Astrocyte of the spinal cord (primary cell): ENCODE measurements at regions not wholly inside any gene's neighbourhood (a gene's known extent, or its start where the extent isn't known, plus 50 kb on each side); places are given as distances from the start of the nearest gene placed in this dataset.
"Not testable (repeated sequence)": the region's sequence is repeated elsewhere in the genome, so short reads cannot be mapped to it uniquely, and the experiment has no call there.

Experiments used
- DNase-seq: peaks from one replicate; pipeline ENCODE4 v3.0.0; 2011; ENCODE audit warnings: low read depth, low spot score
- H3K4me3 ChIP-seq: 2 replicates; pipeline ENCODE4 v1.5.1; 2011; ENCODE audit warnings: low read depth, mild to moderate bottlenecking, low read length, moderate library complexity
- CTCF ChIP-seq: IDR thresholded peaks from 2 replicates; pipeline ENCODE4 v1.5.1; 2012; ENCODE audit warnings: low read depth, mild to moderate bottlenecking, low read length, inconsistent platforms
- in situ Hi-C: cut with HindIII; loops from 2 replicates; pipeline ENCODE4 v1.10.0; 2017; ENCODE audit warnings: low sequenced_read_pairs

GRCh38 chr12:102299731-102300130 is 102.1 kb upstream of the PMCH start:
- DNase-seq, result no peak
- no peak for TF ChIP-seq CTCF
- in situ Hi-C loops, result no loop called here
- H3K4me3 ChIP-seq, result no peak overlapping the region

GRCh38 chr12:102298022-102298421 is 100.4 kb upstream of the PMCH start:
- no peak overlapping the region for H3K4me3 ChIP-seq
- in situ Hi-C loops, result no loop called here
- no peak for DNase-seq
- no peak for TF ChIP-seq CTCF

- no peak for DNase-seq
- no peak for TF ChIP-seq CTCF
- no peak overlapping the region for H3K4me3 ChIP-seq
- in situ Hi-C loops, result no loop called here
Observed at GRCh38 chr12:102297412-102297811, 99.8 kb upstream of the PMCH start.

- in situ Hi-C loops, result no loop called here
Observed at GRCh38 chr12:102294568-102294967, 96.9 kb upstream of the PMCH start.

GRCh38 chr12:102291498-102292440 is 94.1 kb upstream of the PMCH start:
- DNase-seq, H3K4me3 ChIP-seq, in situ Hi-C loops: not testable (repeated sequence)

More at GRCh38 chr12:102294568-102294967, 96.9 kb upstream of the PMCH start:
- no peak for TF ChIP-seq CTCF
- H3K4me3 ChIP-seq, result no peak overlapping the region
- no peak for DNase-seq

- in situ Hi-C loops, DNase-seq, H3K4me3 ChIP-seq: not testable (repeated sequence)
Observed at GRCh38 chr12:102289702-102290101, 92.1 kb upstream of the PMCH start.

GRCh38 chr12:102281231-102281630 is 83.6 kb upstream of the PMCH start:
- no peak overlapping the region for H3K4me3 ChIP-seq

GRCh38 chr12:102255687-102256086 is 58.1 kb upstream of the PMCH start:
- DNase-seq, in situ Hi-C loops, H3K4me3 ChIP-seq: not testable (repeated sequence)

More at GRCh38 chr12:102281231-102281630, 83.6 kb upstream of the PMCH start:
- DNase-seq, result no peak
- in situ Hi-C loops, result no loop called here
- no peak for TF ChIP-seq CTCF

GRCh38 chr12:102251005-102251404 is 53.4 kb upstream of the PMCH start:
- in situ Hi-C loops, DNase-seq, H3K4me3 ChIP-seq: not testable (repeated sequence)
